Astrocyte of the spinal cord (primary cell): ENCODE measurements at regions not wholly inside any gene's neighbourhood (a gene's known extent, or its start where the extent isn't known, plus 50 kb on each side); places are given as distances from the start of the nearest gene placed in this dataset.

Experiments
- DNase-seq: peaks from one replicate; pipeline ENCODE4 v3.0.0; 2011; ENCODE audit warnings: low read depth, low spot score
- H3K4me3 ChIP-seq: 2 replicates; pipeline ENCODE4 v1.5.1; 2011; ENCODE audit warnings: low read depth, mild to moderate bottlenecking, low read length, moderate library complexity
- CTCF ChIP-seq: IDR thresholded peaks from 2 replicates; pipeline ENCODE4 v1.5.1; 2012; ENCODE audit warnings: low read depth, mild to moderate bottlenecking, low read length, inconsistent platforms
- in situ Hi-C: cut with HindIII; loops from 2 replicates; pipeline ENCODE4 v1.10.0; 2017; ENCODE audit warnings: low sequenced_read_pairs

GRCh38 chr12:85664429-85664828, 171.8 kb downstream of the RASSF9 start:
- no peak for DNase-seq
- TF ChIP-seq CTCF: no peak
- no peak overlapping the region for H3K4me3 ChIP-seq
- in situ Hi-C loops: no loop called here

GRCh38 chr12:85669911-85670310, 166.3 kb downstream of the RASSF9 start:
- in situ Hi-C loops: no loop called here
- H3K4me3 ChIP-seq: no peak overlapping the region
- DNase-seq: no peak
- TF ChIP-seq CTCF: no peak

GRCh38 chr12:85672436-85672835, 163.8 kb downstream of the RASSF9 start:
- in situ Hi-C loops: no loop called here
- no peak for TF ChIP-seq CTCF
- DNase-seq: no peak
- H3K4me3 ChIP-seq: no peak overlapping the region

GRCh38 chr12:85673921-85674420, 162.2 kb downstream of the RASSF9 start:
- no peak for TF ChIP-seq CTCF
- H3K4me3 ChIP-seq: no peak overlapping the region
- no peak for DNase-seq
- in situ Hi-C loops: no loop called here

GRCh38 chr12:85676816-85677749, 159.1 kb downstream of the RASSF9 start:
- in situ Hi-C loops: no loop called here

GRCh38 chr12:85679296-85679695, 156.9 kb downstream of the RASSF9 start:
- in situ Hi-C loops: no loop called here
- no peak for DNase-seq
- no peak for TF ChIP-seq CTCF
- no peak overlapping the region for H3K4me3 ChIP-seq

More at GRCh38 chr12:85676816-85677749, 159.1 kb downstream of the RASSF9 start:
- no peak for TF ChIP-seq CTCF
- DNase-seq: no peak
- H3K4me3 ChIP-seq: no peak overlapping the region
